Lower lobe of right lung (tissue), 2 donors: ENCODE measurements at regions not wholly inside any gene's neighbourhood (a gene's known extent, or its start where the extent isn't known, plus 50 kb on each side); places are given as distances from the start of the nearest gene placed in this dataset.

Source experiments
- ATAC-seq, 2 donors: fragments of 200-7000 bp; cut with Tn5 transposase; one replicate each; pipeline ENCODE4 v1.9.1; 2020 to 2022; ENCODE audit warnings: mild to moderate bottlenecking in 2 of 2, moderate library complexity in 2 of 2
- DNase-seq: peaks from one replicate; pipeline ENCODE4 v3.0.0-alpha.2; 2020
- H3K27ac ChIP-seq: fragments of 200-600 bp; one replicate; pipeline ENCODE4 v1.8.0; 2022
- H3K27me3 ChIP-seq: fragments of 200-600 bp; one replicate; pipeline ENCODE4 v1.8.0; 2022; ENCODE audit warnings: low read depth
- H3K36me3 ChIP-seq: fragments of 200-600 bp; one replicate; pipeline ENCODE4 v1.8.0; 2022; ENCODE audit warnings: mild to moderate bottlenecking
- H3K4me1 ChIP-seq: fragments of 200-600 bp; one replicate; pipeline ENCODE4 v1.8.0; 2022
- H3K4me3 ChIP-seq: fragments of 200-600 bp; one replicate; pipeline ENCODE4 v1.8.0; 2022; ENCODE audit warnings: mild to moderate bottlenecking
- H3K9me3 ChIP-seq: fragments of 200-600 bp; one replicate; pipeline ENCODE4 v1.8.0; 2022
- CTCF ChIP-seq: fragments of 200-600 bp; IDR thresholded peaks from one replicate; pipeline ENCODE4 v1.8.0; 2022; ENCODE audit warnings: antibody characterized with exemption, mild to moderate bottlenecking
- intact Hi-C: fragments of 100-400 bp; cut with DNase I; formaldehyde crosslinking; loops from one replicate; pipeline ENCODE4 v1.11.0; 2022
- donor health status: DM: no; HTN: yes; CAD: no; lungs with severe emphysema.

- Histone ChIP-seq H3K9me3 (no peaks in the 10 kb centered on the region), H3K4me3 (no peak overlapping the region), H3K4me1 (no peaks in the 10 kb centered on the region), H3K36me3 (no peaks in the 10 kb centered on the region), H3K27me3 (no peaks in the 10 kb centered on the region), H3K27ac (no peak overlapping the region)
- ATAC-seq (no peak), DNase-seq (no peak)
- intact Hi-C loops = no loop called here
- no peak for TF ChIP-seq CTCF
These were observed 209.3 kb upstream of the MYT1L start for GRCh38 chr2:2540406-2540805.

GRCh38 chr2:2536416-2537056 is 205.5 kb upstream of the MYT1L start:
- Histone ChIP-seq H3K27ac (no peak overlapping the region), H3K9me3 (no peaks in the 10 kb centered on the region), H3K36me3 (no peaks in the 10 kb centered on the region), H3K27me3 (no peaks in the 10 kb centered on the region), H3K4me3 (no peak overlapping the region), H3K4me1 (no peaks in the 10 kb centered on the region)
- intact Hi-C loops = no loop called here
- no peak for DNase-seq
- no peak for ATAC-seq
- no peak for TF ChIP-seq CTCF

GRCh38 chr2:2530334-2530733 is 199.3 kb upstream of the MYT1L start:
- Histone ChIP-seq H3K27ac (no peak overlapping the region), H3K4me3 (no peak overlapping the region)

GRCh38 chr2:2528846-2529245 is 197.8 kb upstream of the MYT1L start:
- no peak for TF ChIP-seq CTCF
- no peak overlapping the region for H3K27ac ChIP-seq
- H3K4me3 ChIP-seq = no peak overlapping the region
- no peaks in the 10 kb centered on the region for H3K9me3 ChIP-seq
- H3K36me3 ChIP-seq = no peaks in the 10 kb centered on the region
- ATAC-seq (no peak), DNase-seq (no peak)
- no peaks in the 10 kb centered on the region for H3K27me3 ChIP-seq
- intact Hi-C loops = no loop called here
- H3K4me1 ChIP-seq = no peaks in the 10 kb centered on the region

More at GRCh38 chr2:2530334-2530733, 199.3 kb upstream of the MYT1L start:
- no peak for TF ChIP-seq CTCF
- intact Hi-C loops = no loop called here
- no peaks in the 10 kb centered on the region for H3K27me3 ChIP-seq
- ATAC-seq (no peak), DNase-seq (no peak)
- no peaks in the 10 kb centered on the region for H3K36me3 ChIP-seq
- H3K9me3 ChIP-seq = no peaks in the 10 kb centered on the region
- no peaks in the 10 kb centered on the region for H3K4me1 ChIP-seq

GRCh38 chr2:2527148-2527547 is 196.1 kb upstream of the MYT1L start:
- H3K27me3 ChIP-seq = no peaks in the 10 kb centered on the region
- no peak for TF ChIP-seq CTCF
- no peak for ATAC-seq
- intact Hi-C loops = no loop called here
- no peaks in the 10 kb centered on the region for H3K36me3 ChIP-seq
- H3K27ac ChIP-seq = no peak overlapping the region
- no peaks in the 10 kb centered on the region for H3K4me1 ChIP-seq
- H3K4me3 ChIP-seq = no peak overlapping the region
- H3K9me3 ChIP-seq = no peaks in the 10 kb centered on the region
- DNase-seq = no peak
